ENCODE measurements at regions not wholly inside any gene's neighbourhood (a gene's known extent, or its start where the extent isn't known, plus 50 kb on each side); places are given as distances from the start of the nearest gene placed in this dataset.

GRCh38 chr5:165360366-165360765 lies 1854.9 kb downstream of the MAT2B start:
- TF ChIP-seq CTCF (IDR thresholded peaks at IDR 0.05; ENCODE audit: low read length) (no peak), EZH2 (IDR thresholded peaks at IDR 0.05; ENCODE audit: borderline replicate concordance, low read length) (no peak)
